Caco-2 (cell line): ENCODE measurements at regions not wholly inside any gene's neighbourhood (a gene's known extent, or its start where the extent isn't known, plus 50 kb on each side); places are given as distances from the start of the nearest gene placed in this dataset.

ENCODE experiments used
- BruUV-seq: library from RNA; stranded (reverse); fragments of 400-500 nt; replicated peaks from 2 replicates; lab custom pipeline; 2021; lab: Mats Ljungman, UMichigan
- CTCF ChIA-PET: fragments of 300-600 bp; sonication (Branson Sonifier 250); formaldehyde crosslinking; loops from one replicate; lab custom pipeline; 2022; ENCODE audit warnings: antibody characterized with exemption; lab: Charles Lee
- POLR2A ChIA-PET: fragments of 300-600 bp; sonication (Branson Sonifier 250); formaldehyde crosslinking; loops from one replicate; lab custom pipeline; 2022; ENCODE audit warnings: antibody characterized with exemption; lab: Charles Lee
- DNase-seq, 2 experiments: peaks; one replicate each; pipeline versions ENCODE4 v3.0.0 to v3.0.0-alpha.2; 2020 to 2022
- H3K27me3 ChIP-seq: replicated peaks from 2 replicates; pipeline ENCODE4 v1.6.0; 2011; ENCODE audit warnings: low read length; ENCODE audit not compliant: control insufficient read depth, insufficient read depth
- H3K36me3 ChIP-seq: 2 replicates; pipeline ENCODE4 v1.5.1; 2011; ENCODE audit warnings: low read length; ENCODE audit not compliant: control insufficient read depth, insufficient read depth
- H3K4me1 ChIP-seq: fragments of 250-450 bp; sonication (Bioruptor Pico); 2 replicates; pipeline ENCODE4 v1.5.1; 2020; ENCODE audit warnings: mild to moderate bottlenecking
- H3K4me3 ChIP-seq: 2 replicates; pipeline ENCODE4 v1.5.1; 2011; ENCODE audit warnings: low read depth, mild to moderate bottlenecking, control low read depth, low read length
- H3K9me3 ChIP-seq: fragments of 250-450 bp; sonication (Bioruptor Pico); 2 replicates; pipeline ENCODE4 v1.5.1; 2020; ENCODE audit warnings: mild to moderate bottlenecking, moderate library complexity
- H3K27ac Mint-ChIP-seq: one replicate; pipeline ENCODE4 v1.8.0; 2022; ENCODE audit warnings: mixed read lengths; ENCODE audit not compliant: unreplicated experiment
- H3K27me3 Mint-ChIP-seq: one replicate; pipeline ENCODE4 v1.8.0; 2022; ENCODE audit warnings: mixed read lengths; ENCODE audit not compliant: insufficient read depth, unreplicated experiment
- H3K36me3 Mint-ChIP-seq: one replicate; pipeline ENCODE4 v1.8.0; 2022; ENCODE audit warnings: mild to moderate bottlenecking, mixed read lengths; ENCODE audit not compliant: insufficient read depth, unreplicated experiment
- H3K4me1 Mint-ChIP-seq: one replicate; pipeline ENCODE4 v1.8.0; 2022; ENCODE audit warnings: low read depth, mixed read lengths; ENCODE audit not compliant: unreplicated experiment
- H3K4me3 Mint-ChIP-seq: one replicate; pipeline ENCODE4 v1.8.0; 2022; ENCODE audit warnings: mild to moderate bottlenecking, moderate library complexity, mixed read lengths; ENCODE audit not compliant: unreplicated experiment
- H3K9me3 Mint-ChIP-seq: one replicate; pipeline ENCODE4 v1.8.0; 2022; ENCODE audit warnings: mixed read lengths; ENCODE audit not compliant: unreplicated experiment
- CTCF ChIP-seq, 2 experiments: fragments of 200-600 bp in 1 of 2; IDR thresholded peaks; 1 replicate in 1 of 2; 2 replicates in 1 of 2; pipeline versions ENCODE4 v1.5.1 to v1.8.0; 2011 to 2022; ENCODE audit warnings: antibody characterized with exemption in 1 of 2, control low read depth in 1 of 2, inconsistent platforms in 1 of 2, low read depth in 1 of 2, low read length in 1 of 2, mild to moderate bottlenecking in 1 of 2, moderate library complexity in 1 of 2; ENCODE audit not compliant: insufficient read depth in 1 of 2, severe bottlenecking in 1 of 2, unreplicated experiment in 1 of 2
- intact Hi-C: fragments of 100-400 bp; cut with micrococcal nuclease; formaldehyde crosslinking; loops from one replicate; pipeline ENCODE4 v1.10.0; 2022; ENCODE audit not compliant: unreplicated experiment

- TF ChIP-seq CTCF (IDR thresholded peaks at IDR 0.05; ENCODE audit: insufficient read depth in 1 of 2, low read depth in 1 of 2, low read length in 1 of 2, severe bottlenecking in 1 of 2, unreplicated experiment in 1 of 2), result no peak
- intact Hi-C loops, result loop anchor here (10.0 kb wide), 1 partner anchor 1365 kb away; no protein-coding TSS in a partner anchor
- ChIA-PET POLR2A (no interaction called here), CTCF (no interaction called here)
- no peak overlapping the region for H3K4me3 Mint-ChIP-seq
- H3K4me1 Mint-ChIP-seq, result no peaks in the 10 kb centered on the region
- no peaks in the 10 kb centered on the region for H3K9me3 ChIP-seq
- no peak overlapping the region for H3K27ac Mint-ChIP-seq
- H3K4me3 ChIP-seq, result no peak overlapping the region
- no peak for DNase-seq
- peaks cover 6% of the 10 kb centered on the region for H3K27me3 Mint-ChIP-seq
- no peaks in the 10 kb centered on the region for H3K9me3 Mint-ChIP-seq
- no peaks in the 10 kb centered on the region for H3K36me3 ChIP-seq
- H3K36me3 Mint-ChIP-seq, result no peaks in the 10 kb centered on the region
- no TSS peak for BruUV-seq
- no peaks in the 10 kb centered on the region for H3K4me1 ChIP-seq
- no peaks in the 10 kb centered on the region for H3K27me3 ChIP-seq
Measured at GRCh38 chr11:110979696-110980095, 265.8 kb upstream of the POU2AF2 start.

GRCh38 chr11:110977661-110978060 is 265.4 kb upstream of the ARHGAP20 start:
- Mint-ChIP-seq H3K9me3 (no peaks in the 10 kb centered on the region), H3K36me3 (no peaks in the 10 kb centered on the region), H3K4me3 (no peak overlapping the region), H3K27me3 (peaks cover 9% of the 10 kb centered on the region), H3K4me1 (no peaks in the 10 kb centered on the region), H3K27ac (no peak overlapping the region)
- Histone ChIP-seq H3K9me3 (no peaks in the 10 kb centered on the region), H3K36me3 (no peaks in the 10 kb centered on the region), H3K4me1 (no peaks in the 10 kb centered on the region), H3K27me3 (0 out of 2 replicates have a peak, but pooled peaks cover 1% of the 10 kb centered on the region), H3K4me3 (no peak overlapping the region)
- TF ChIP-seq CTCF (IDR thresholded peaks at IDR 0.05; ENCODE audit: insufficient read depth in 1 of 2, low read depth in 1 of 2, low read length in 1 of 2, severe bottlenecking in 1 of 2, unreplicated experiment in 1 of 2), result no peak
- no TSS peak for BruUV-seq
- CTCF ChIA-PET, result no interaction called here
- no peak for DNase-seq
- intact Hi-C loops, result loop anchor here (10.0 kb wide), 1 partner anchor 1363 kb away; no protein-coding TSS in a partner anchor
- POLR2A ChIA-PET, result no interaction called here

GRCh38 chr11:110974731-110975130 is 262.5 kb upstream of the ARHGAP20 start:
- Histone ChIP-seq H3K36me3 (no peaks in the 10 kb centered on the region), H3K4me1 (no peaks in the 10 kb centered on the region), H3K27me3 (0 out of 2 replicates have a peak, but pooled peaks cover 1% of the 10 kb centered on the region), H3K9me3 (no peaks in the 10 kb centered on the region), H3K4me3 (no peak overlapping the region)
- CTCF ChIA-PET, result no interaction called here
- Mint-ChIP-seq H3K27me3 (peaks cover 23% of the 10 kb centered on the region), H3K4me1 (no peaks in the 10 kb centered on the region), H3K36me3 (no peaks in the 10 kb centered on the region), H3K27ac (no peak overlapping the region), H3K4me3 (no peak overlapping the region), H3K9me3 (no peaks in the 10 kb centered on the region)
- intact Hi-C loops, result loop anchor here (10.0 kb wide), 1 partner anchor 1360 kb away; no protein-coding TSS in a partner anchor
- POLR2A ChIA-PET, result no interaction called here
- no peak for DNase-seq
- BruUV-seq, result no TSS peak
- TF ChIP-seq CTCF (IDR thresholded peaks at IDR 0.05; ENCODE audit: insufficient read depth in 1 of 2, low read depth in 1 of 2, low read length in 1 of 2, severe bottlenecking in 1 of 2, unreplicated experiment in 1 of 2), result no peak
